Heart left ventricle (tissue), 13 donors: ENCODE measurements at regions not wholly inside any gene's neighbourhood (a gene's known extent, or its start where the extent isn't known, plus 50 kb on each side); places are given as distances from the start of the nearest gene placed in this dataset.

ENCODE experiments used
- CTCF ChIP-seq, 12 donors: fragments of 200-600 bp; sonication (generic) in 4 of 12; IDR thresholded peaks; one replicate each; pipeline versions ENCODE4 v1.5.0 to v1.8.0; 2018 to 2022; ENCODE audit warnings: antibody characterized with exemption in 12 of 12, mild to moderate bottlenecking in 5 of 12
- POLR2A ChIP-seq, 2 donors: fragments of 450-650 bp; IDR thresholded peaks; one replicate each; pipeline ENCODE4 v1.6.1; 2017; ENCODE audit warnings: antibody characterized with exemption in 2 of 2, mild to moderate bottlenecking in 2 of 2, moderate library complexity in 2 of 2
- donor health status: ischemic (EF 13 %, LVEDD 7.1; RV severe dilation, severe dysfunction).
- donor health status: DM: no; HTN: yes; CAD: no.
- donor health status: DM: no; HTN: no; CAD: no.
- donor health status: ischemic (EF 25% LVEDD 6.9; RV normal size, moderate dysfunction).
- donor health status: ischemic (EF 25% LVEDD 5.7; RV mildly dilated, moderate dysfunction).
- donor health status: ischemic (EF 35%, LVEDD 5.7; RV mildly dilated, moderate dysfunction).
- donor health status: nonischemic (EF 11% LVEDD 7.7; RV severe dilation, severe dysfunction).
- donor health status: DM: yes; HTN: yes; CAD: no.
- donor health status: PGD.
- donor health status: ischemic (EF 29% LVEDD 5.4; RV normal size, mild dysfunction).
- donor health status: nonischemic (EF 23%, LVEDD 6.1; RV moderate dilation, normal function).

GRCh38 chrX:95860127-95860526 lies 824.5 kb upstream of the DIAPH2 start:
- TF ChIP-seq POLR2A (IDR thresholded peaks at IDR 0.05): no peak
- no peak for TF ChIP-seq CTCF (IDR thresholded peaks at IDR 0.05)
